Peyer's patch (tissue), 4 donors: ENCODE measurements at regions not wholly inside any gene's neighbourhood (a gene's known extent, or its start where the extent isn't known, plus 50 kb on each side); places are given as distances from the start of the nearest gene placed in this dataset.

Experiments
- CTCF ChIP-seq, 6 experiments: fragments of 450-650 bp in 4 of 6; fragments of 200-600 bp in 2 of 6; sonication (generic) in 1 of 6; IDR thresholded peaks; one replicate each; pipeline ENCODE4 v1.5.1; 2017 to 2019; ENCODE audit warnings: antibody characterized with exemption in 6 of 6, mild to moderate bottlenecking in 3 of 6, moderate library complexity in 1 of 6
- POLR2A ChIP-seq, 2 donors: fragments of 450-650 bp; IDR thresholded peaks; one replicate each; pipeline ENCODE4 v1.5.1; 2017; ENCODE audit warnings: antibody characterized with exemption in 2 of 2, mild to moderate bottlenecking in 2 of 2, moderate library complexity in 2 of 2

- TF ChIP-seq CTCF (IDR thresholded peaks at IDR 0.05) = no peak
- TF ChIP-seq POLR2A (IDR thresholded peaks at IDR 0.05) = no peak
Measured at GRCh38 chr2:236934166-236934565, 151.5 kb upstream of the COPS8 start.
